NCI-H2029 (cell line): ENCODE measurements at regions not wholly inside any gene's neighbourhood (a gene's known extent, or its start where the extent isn't known, plus 50 kb on each side); places are given as distances from the start of the nearest gene placed in this dataset.
A peak's percentile ranks its signal among the peaks of the same experiment; 100 is the strongest.
"Not testable (repeated sequence)": the region's sequence is repeated elsewhere in the genome, so short reads cannot be mapped to it uniquely, and the experiment has no call there.

Experiments used
- DNase-seq: peaks from one replicate; lab custom pipeline; 2025; lab: John Stamatoyannopoulos, UW

- DNase-seq, result no peak
Measured at GRCh38 chr4:128688846-128689437, 120.6 kb upstream of the JADE1 start.

DNA sequence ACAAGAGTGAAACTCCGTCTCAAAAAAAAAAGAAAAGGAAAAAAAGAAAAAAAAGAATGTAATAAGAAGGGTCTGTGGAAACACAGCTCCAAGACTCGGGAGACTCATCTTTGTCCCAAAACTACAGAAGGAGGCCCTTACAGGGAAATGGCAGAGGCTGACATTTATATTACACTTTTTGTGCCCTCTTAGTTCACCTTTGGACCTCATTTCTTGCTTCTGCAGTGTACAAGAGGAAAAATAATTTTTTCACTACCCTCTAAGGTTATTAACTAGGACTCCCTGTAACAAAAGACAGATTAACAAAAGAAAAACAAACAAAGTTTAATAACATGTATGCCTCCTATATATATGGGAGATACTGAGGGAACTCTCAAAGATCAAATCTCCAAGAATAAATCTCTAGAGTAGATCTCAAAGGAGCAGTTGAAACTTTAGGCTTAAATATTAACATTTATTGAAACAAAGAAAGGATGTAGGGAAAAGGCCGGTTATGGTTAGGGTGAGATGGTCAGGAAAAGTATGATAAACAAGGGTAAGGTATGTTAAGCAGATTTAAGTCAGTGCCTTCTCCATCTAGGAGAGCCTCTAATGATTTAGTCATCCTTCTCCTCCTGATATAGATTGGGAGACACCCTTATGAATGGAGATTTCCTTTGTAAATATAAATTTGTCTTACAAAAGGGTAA lies 121.3 kb upstream of the JADE1 start:
- no peak for DNase-seq

DNA sequence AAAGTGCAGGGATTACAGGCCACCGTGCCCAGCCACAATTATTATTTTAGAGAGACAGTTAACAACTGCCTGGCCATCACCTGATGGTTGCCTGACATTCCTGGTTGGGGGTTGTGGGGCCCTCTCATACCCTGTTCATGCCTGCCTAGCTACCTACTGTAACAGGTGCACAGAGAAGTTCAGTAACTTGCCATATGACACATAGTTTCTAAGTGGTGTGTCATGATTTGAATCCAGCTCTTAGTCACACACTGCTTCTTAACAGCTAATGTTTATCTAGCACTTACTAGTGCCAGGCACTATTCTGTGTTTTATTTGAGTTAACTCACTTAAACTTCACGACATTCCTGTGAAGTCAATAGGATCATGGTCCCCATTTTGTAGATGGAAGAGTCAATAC lies 122.7 kb upstream of the JADE1 start:
- DNase-seq, result no peak

DNA sequence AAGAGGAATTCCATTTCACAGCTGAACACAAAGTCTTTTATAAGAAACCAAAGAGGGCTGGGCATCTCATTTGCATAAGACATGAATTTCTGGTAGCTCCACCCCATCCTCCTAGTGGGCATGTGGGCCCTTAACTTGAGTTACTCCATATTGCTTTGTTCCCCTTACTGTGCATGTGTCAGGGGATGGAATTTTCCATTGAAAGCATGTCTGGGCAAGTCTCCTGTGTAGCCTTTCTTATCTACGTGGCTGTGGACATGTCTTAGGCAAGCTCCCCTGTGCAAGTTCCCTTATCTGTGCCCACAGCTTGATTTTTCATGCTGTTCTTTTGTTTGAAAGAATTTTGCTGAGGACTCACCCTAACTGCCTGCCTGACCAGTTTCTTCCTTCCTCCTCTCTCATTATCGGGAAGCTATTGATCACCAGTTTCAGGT lies 123.5 kb upstream of the JADE1 start:
- no peak for DNase-seq

DNA sequence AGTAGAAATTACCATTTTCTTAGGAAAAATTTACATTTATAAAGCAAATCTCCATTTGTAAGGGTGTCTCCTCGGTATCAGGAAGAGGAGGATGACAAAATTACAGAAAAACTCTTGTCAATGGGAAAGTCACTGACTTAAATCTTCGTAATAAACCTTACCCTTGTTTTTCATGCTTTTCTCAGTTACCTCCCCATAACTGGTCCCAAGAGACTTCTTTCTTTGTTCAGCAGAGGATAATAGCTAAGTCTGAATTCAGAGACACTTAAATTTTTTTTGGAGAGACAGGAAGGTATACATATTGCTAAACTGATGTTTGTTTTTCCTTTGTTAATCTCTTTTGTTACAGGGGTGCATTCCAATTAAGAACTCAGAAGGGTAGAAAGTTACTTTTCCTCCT lies 125.5 kb upstream of the JADE1 start:
- no peak for DNase-seq

DNA sequence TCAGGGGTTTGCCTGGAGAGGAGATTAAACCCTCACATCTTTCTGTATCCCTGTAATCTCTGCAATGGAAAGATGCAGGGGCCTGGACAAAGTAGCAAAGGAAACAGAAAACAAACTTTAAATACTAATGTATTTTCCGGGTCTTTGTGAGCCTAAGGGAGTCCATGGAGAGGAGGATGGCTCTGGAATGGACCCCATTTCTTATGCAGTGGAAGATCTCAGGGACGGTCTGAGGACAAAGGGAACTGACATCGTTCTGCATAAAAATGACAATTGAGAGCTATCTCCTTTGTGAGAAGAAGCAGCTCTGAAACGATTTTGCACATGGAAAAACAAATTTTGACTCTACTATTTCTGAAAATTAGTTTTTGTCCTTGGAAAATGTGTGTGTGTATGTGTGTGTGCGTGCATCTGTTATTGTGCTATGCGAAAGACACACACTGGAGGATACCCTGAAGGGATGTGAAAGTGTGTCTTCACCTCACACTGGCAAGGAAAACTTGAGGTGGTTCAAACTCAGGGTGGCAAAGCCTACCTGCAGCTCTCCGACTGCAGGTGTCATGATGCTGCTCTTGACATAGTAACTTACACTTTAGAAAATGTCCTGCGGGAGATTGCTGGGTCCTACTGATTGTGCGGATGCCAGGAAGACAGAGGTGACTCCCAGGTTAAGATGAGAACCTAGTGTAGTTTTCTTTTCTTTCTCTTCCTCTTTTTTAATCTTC lies 126.4 kb upstream of the JADE1 start:
- DNase-seq, result no peak

DNA sequence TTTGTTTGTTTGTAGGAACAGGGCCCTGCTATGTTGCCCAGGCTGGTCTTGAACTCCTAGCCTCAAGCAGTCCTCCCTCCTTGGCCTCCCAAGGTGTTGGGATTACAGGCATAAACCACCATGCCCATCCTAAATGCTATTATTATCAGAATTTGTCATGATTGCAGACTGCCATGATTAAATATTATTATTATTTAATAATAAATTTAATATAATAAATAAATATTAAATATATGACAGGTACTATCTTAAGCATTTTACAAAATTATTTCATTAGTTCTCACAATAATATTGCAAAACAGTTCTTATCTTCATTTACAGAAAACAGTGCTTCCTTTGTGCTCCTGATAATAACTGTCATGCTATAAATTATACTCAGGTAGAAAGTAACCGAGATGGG lies 133.4 kb upstream of the JADE1 start:
- DNase-seq, result no peak

GRCh38 chr4:128675083-128675482 lies 134.4 kb upstream of the JADE1 start:
- DNase-seq, result no peak

GRCh38 chr4:128673159-128673558 lies 136.3 kb upstream of the JADE1 start:
- not testable (repeated sequence) for DNase-seq

DNA sequence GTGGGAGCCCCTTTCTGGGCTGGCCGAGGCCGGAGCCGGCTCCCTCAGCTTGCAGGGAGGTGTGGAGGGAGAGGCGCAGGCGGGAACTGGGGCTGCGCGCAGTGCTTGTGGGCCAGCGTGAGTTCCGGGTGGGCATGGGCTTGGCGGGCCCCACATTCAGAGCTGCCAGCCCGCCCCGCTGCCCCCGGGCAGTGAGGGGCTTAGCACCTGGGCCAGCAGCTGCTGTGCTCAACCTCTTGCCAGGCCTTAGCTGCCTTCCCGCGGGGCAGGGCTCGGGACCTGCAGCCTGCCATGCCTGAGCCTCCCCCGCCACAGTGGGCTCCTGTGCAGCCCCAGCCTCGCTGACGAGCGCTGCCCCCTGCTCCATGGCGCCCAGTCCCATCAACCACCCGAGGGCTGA lies 136.9 kb upstream of the JADE1 start:
- not testable (repeated sequence) for DNase-seq

GRCh38 chr4:128670513-128670912 lies 139.0 kb upstream of the JADE1 start:
- DNase-seq, result no peak

- no peak for DNase-seq
Measured at GRCh38 chr4:128668566-128668965, 140.9 kb upstream of the JADE1 start.

GRCh38 chr4:128665514-128665913 lies 144.0 kb upstream of the JADE1 start:
- no peak for DNase-seq

DNA sequence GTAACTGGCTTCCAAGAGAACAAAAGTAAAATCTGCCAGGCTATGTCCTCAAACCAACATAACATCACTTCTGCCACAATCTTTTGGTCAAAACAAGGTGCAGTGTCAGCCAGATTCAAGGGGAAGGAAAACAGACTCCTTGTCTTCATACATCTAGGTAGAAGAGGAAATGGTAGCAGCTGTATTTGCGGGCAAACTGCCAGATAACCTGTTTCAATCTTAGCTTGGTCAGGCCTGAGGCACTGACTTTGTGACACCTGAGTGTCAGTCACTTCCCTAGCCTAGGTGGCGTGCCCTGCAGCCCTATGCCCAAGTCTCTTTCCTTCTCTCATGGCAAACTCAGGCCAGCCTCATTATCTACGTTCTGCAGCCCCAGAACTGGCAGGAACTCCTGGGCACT lies 146.2 kb upstream of the JADE1 start:
- DNase-seq, result peak; percentile 27

- no peak for DNase-seq
Measured at GRCh38 chr4:128661479-128661878, 148.0 kb upstream of the JADE1 start.

- no peak for DNase-seq
Measured at GRCh38 chr4:128660361-128661215, 148.9 kb upstream of the JADE1 start.

DNA sequence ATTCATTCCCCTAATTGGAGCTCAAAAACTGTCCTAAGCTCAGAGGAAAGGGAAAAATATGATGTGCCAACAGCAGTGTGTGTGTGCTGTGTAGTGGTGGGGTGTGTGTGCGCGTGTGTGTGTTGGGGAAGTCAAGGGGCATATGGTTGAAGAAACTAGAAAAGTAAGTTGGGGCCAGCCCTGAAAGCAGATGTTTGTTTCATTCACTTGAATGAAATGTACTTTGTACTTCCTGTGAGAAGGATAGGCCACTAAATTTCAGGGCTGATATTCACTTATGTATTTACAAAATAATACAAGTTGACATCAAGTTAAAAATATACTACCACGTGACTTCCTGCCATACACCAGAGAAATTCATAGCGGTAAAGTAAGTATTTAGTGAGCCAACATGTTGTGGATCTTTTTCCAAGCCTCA lies 151.3 kb upstream of the JADE1 start:
- no peak for DNase-seq

GRCh38 chr4:128657638-128658037 lies 151.9 kb upstream of the JADE1 start:
- DNase-seq, result no peak

GRCh38 chr4:128654465-128654864 lies 155.0 kb upstream of the JADE1 start:
- DNase-seq, result no peak

GRCh38 chr4:128653527-128654444 lies 155.7 kb upstream of the JADE1 start:
- DNase-seq, result peak; percentile 20

DNA sequence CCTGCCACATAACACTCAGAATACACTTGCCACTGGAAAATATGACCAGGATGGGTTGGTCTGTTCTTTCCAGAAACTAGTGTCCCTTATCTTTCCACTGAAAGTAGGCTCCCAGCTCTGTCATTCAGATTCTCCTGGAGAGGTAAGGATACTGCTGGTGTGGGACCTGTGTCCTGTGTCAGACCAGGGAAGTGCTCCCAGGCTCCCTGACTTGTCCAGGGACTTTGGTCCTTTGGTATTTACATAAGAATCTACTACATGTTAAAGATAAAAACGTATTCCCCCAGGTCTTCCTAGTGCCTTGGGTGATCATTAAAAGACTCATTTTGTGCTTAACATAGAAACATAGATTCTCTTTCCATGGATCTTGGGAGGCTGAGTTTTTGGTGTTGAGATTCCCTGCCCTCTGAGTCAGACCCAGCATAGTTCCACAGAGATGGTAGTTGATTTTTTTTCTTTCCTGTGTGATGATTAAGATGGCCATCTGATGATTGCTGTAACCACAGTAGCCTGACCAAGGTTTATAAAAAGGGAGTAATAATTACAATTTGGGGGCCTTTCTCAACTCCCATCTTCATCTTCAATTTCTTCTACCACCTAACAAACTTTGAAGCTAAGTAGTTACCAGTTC lies 159.8 kb upstream of the JADE1 start:
- DNase-seq, result no peak
